ENCODE measurements at regions not wholly inside any gene's neighbourhood (a gene's known extent, or its start where the extent isn't known, plus 50 kb on each side); places are given as distances from the start of the nearest gene placed in this dataset.

DNA sequence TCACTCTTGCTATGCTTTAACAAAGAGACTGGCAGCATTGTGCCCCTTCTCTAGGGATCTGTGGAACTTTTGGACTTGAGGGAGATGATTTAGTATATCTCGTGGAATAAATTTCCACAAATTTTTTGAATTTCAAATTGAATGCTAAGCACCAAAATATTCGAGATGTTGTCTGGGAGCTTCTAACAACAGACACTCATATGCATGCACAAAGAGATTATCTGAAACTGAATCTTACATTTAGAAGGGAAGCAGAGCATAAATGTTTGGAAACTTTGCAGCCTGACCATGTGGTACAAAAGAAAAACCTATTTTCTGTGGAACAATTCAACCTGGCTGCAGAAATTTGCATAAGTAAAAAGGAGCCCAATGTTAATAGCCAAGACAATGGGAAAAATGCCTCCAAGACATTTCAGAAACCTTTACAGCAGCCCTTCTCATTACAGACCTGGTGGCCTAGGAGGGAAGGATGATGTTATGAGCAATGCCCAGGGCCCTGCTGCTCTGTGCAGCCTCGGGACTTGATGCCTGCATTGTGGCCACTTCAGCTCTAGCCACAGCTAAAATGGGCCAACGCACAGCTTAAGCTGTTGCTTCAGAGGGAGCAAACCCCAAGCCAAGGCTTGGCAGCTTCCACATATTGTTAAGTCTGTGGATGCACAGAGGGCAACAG, 285.8 kb upstream of the FAM174A start:
- TF ChIP-seq, protein P1, sequence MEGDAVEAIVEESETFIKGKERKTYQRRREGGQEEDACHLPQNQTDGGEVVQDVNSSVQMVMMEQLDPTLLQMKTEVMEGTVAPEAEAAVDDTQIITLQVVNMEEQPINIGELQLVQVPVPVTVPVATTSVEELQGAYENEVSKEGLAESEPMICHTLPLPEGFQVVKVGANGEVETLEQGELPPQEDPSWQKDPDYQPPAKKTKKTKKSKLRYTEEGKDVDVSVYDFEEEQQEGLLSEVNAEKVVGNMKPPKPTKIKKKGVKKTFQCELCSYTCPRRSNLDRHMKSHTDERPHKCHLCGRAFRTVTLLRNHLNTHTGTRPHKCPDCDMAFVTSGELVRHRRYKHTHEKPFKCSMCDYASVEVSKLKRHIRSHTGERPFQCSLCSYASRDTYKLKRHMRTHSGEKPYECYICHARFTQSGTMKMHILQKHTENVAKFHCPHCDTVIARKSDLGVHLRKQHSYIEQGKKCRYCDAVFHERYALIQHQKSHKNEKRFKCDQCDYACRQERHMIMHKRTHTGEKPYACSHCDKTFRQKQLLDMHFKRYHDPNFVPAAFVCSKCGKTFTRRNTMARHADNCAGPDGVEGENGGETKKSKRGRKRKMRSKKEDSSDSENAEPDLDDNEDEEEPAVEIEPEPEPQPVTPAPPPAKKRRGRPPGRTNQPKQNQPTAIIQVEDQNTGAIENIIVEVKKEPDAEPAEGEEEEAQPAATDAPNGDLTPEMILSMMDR (conservative IDR thresholded peaks at IDR 0.05 in 1 of 2, IDR thresholded peaks at IDR 0.05 in 1 of 2; ENCODE audit: low read depth in 1 of 2, low read length in 2 of 2), result no peak
- TF ChIP-seq EZH2 (IDR thresholded peaks at IDR 0.05; ENCODE audit: low read length, missing control alignments), result no peak

Measured in fibroblast of lung (primary cell).